HUES64 (cell line): ENCODE measurements at regions not wholly inside any gene's neighbourhood (a gene's known extent, or its start where the extent isn't known, plus 50 kb on each side); places are given as distances from the start of the nearest gene placed in this dataset.

Source experiments
- H3K27ac ChIP-seq: 2 replicates; pipeline ENCODE4 v1.7.0; 2013; ENCODE audit warnings: low read depth, low read length, inconsistent platforms
- H3K27me3 ChIP-seq: 2 replicates; pipeline ENCODE4 v1.6.1; 2013; ENCODE audit warnings: mild to moderate bottlenecking, low read length; ENCODE audit not compliant: insufficient read depth
- H3K36me3 ChIP-seq: 2 replicates; pipeline ENCODE4 v1.6.1; 2013; ENCODE audit warnings: mild to moderate bottlenecking, low read length; ENCODE audit not compliant: insufficient read depth
- H3K4me1 ChIP-seq: 2 replicates; pipeline ENCODE4 v1.6.1; 2013; ENCODE audit warnings: mild to moderate bottlenecking, low read length, moderate library complexity; ENCODE audit not compliant: insufficient read depth
- H3K4me3 ChIP-seq: 2 replicates; pipeline ENCODE4 v1.5.1; 2013; ENCODE audit warnings: mild to moderate bottlenecking, low read length, moderate library complexity
- H3K9ac ChIP-seq: 2 replicates; pipeline ENCODE4 v1.6.1; 2013; ENCODE audit warnings: mild to moderate bottlenecking, low read depth, low read length
- H3K9me3 ChIP-seq: 2 replicates; pipeline ENCODE4 v1.6.1; 2013; ENCODE audit warnings: low read depth, low read length; ENCODE audit not compliant: insufficient read depth
- WGBS: fragments of 150-250, 120-280 bp; methylation state at CpG from one replicate; pipeline ENCODE4 v1.1.7; 2013; ENCODE audit warnings: missing lambda C conversion rate; 5-methylcytosine and 5-hydroxymethylcytosine counted together

DNA sequence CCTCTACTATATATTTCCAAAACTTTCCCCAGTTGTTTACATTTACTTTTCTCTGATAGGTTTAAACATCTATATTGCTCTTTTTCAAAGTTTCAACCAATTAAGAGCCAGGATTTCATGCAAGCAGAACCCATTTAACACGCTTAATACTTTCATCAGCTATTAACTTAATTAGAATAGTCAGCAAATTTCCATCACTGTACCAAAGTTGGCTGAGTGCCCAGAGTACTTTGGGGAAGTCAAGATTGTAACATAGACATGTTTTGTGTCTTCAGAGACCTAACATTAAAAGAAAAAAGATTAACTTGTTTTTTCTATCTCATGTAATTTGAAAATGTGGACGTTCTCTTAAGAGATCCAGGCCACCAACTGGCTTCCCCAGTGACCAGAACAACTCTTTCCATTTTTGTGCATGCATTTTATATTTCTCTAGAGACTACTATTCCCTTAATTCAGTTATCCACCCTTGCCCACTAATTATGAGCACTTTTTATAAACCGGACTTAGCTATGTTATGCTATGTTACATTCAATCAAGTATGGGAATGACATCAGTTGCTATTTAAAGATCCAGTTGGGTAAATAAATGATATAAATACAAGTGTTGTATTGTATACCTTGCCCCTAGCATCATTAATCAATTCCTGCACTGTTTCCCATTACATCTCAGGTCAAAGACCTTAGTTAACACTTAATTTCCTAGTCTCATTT is 478.1 kb upstream of the NMUR2 start:
- H3K4me3 ChIP-seq = no peak overlapping the region
- 90% methylated on average over 2 of the region's 3 CpGs for WGBS
- no peaks in the 10 kb centered on the region for H3K36me3 ChIP-seq
- H3K4me1 ChIP-seq = no peaks in the 10 kb centered on the region
- H3K9me3 ChIP-seq = no peaks in the 10 kb centered on the region
- no peak overlapping the region for H3K9ac ChIP-seq
- H3K27ac ChIP-seq = no peak overlapping the region
- H3K27me3 ChIP-seq = no peaks in the 10 kb centered on the region

DNA sequence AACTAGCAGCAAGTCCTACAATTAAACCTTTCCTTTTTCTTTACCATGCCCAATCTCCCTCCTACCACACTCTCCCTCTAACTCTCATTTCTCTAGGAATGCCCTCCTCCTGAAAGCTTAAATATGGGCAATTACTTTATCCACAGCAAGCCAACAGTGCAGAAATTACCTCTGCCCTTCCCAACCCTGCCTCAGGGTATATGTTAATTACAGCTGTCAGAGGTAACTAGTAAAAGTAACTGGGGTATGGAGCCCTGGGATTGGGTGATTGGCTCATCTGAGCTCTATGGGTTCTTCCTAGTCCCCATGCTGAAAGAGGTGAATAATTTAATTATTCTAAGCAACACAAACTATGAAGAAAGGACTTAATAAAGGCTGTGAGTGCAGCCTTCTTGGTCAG is 478.9 kb upstream of the NMUR2 start:
- Histone ChIP-seq H3K9ac (no peak overlapping the region), H3K4me3 (no peak overlapping the region), H3K27me3 (no peaks in the 10 kb centered on the region), H3K36me3 (no peaks in the 10 kb centered on the region), H3K4me1 (no peaks in the 10 kb centered on the region), H3K9me3 (no peaks in the 10 kb centered on the region), H3K27ac (no peak overlapping the region)

DNA sequence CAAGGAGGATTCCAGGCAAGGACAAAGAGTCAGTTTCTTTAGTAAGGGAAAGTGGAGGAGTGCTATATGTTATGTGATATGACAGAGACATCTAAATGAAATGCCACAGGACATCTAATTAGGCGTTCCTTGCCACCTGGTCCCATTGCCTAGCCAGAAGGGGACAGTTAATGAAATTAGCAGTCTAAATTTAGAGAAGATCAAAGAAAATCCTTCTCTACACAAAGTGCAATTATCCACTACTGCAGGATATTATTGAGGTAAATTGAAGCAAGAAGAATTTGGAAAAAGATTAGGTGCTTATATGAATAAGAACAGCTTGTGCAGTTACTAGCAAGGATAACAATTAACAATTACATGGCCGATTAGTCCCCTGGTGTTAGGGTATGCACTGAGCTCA is 495.3 kb upstream of the NMUR2 start:
- no peaks in the 10 kb centered on the region for H3K36me3 ChIP-seq
- no peak overlapping the region for H3K27ac ChIP-seq
- H3K4me3 ChIP-seq = no peak overlapping the region
- whole genome bisulfite sequencing = 100% methylated on average over 2 of the region's 2 CpGs
- no peaks in the 10 kb centered on the region for H3K9me3 ChIP-seq
- no peaks in the 10 kb centered on the region for H3K27me3 ChIP-seq
- peaks cover 7% of the 10 kb centered on the region for H3K4me1 ChIP-seq
- no peak overlapping the region for H3K9ac ChIP-seq

DNA sequence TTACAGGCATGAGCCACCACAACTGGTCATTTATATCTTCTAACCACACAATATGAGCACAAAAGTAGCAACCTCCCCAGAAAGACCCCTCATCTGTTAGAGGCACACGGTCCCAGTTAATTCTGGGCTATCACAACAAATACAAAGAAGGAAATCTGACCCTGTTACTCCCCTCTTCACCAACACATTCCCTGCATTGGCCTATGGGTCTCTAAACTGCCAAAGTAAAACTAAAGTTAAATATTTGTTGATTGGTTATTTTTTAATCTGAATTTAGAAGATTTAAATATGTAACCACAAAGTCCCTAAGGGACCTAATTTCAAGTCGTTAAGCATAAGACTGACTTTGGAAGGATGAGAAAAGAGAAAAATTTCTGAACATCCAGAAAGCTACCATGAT is 496.7 kb upstream of the NMUR2 start:
- H3K27ac ChIP-seq = no peak overlapping the region
- no peak overlapping the region for H3K9ac ChIP-seq
- no peak overlapping the region for H3K4me3 ChIP-seq
- no peaks in the 10 kb centered on the region for H3K27me3 ChIP-seq
- peaks cover 7% of the 10 kb centered on the region for H3K4me1 ChIP-seq
- H3K36me3 ChIP-seq = no peaks in the 10 kb centered on the region
- WGBS = 88% methylated on average over 1 of the region's 2 CpGs
- no peaks in the 10 kb centered on the region for H3K9me3 ChIP-seq

DNA sequence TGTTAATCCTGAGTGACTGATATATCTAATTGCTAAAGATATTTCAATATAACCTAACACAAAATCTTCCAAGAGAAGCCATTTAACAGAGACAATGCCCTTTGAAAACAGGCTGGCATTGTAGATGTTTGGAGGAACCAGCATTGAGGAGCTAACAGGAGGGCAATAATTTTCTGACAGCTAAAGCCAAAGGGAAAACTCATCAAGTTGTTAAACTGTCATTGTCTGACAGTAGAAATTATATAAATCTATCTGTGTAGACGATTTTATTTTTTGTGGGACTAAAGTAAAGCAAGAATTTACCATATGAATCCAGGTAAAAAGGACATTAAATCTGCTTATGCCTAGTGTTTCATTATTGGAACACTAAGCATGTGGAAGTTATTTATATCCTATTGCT is 500.2 kb upstream of the NMUR2 start:
- no peaks in the 10 kb centered on the region for H3K27me3 ChIP-seq
- H3K27ac ChIP-seq = no peak overlapping the region
- H3K4me1 ChIP-seq = peaks cover 7% of the 10 kb centered on the region
- no peak overlapping the region for H3K9ac ChIP-seq
- no peak overlapping the region for H3K4me3 ChIP-seq
- H3K36me3 ChIP-seq = no peaks in the 10 kb centered on the region
- 88% methylated on average over 1 of the region's 1 CpG for WGBS
- no peaks in the 10 kb centered on the region for H3K9me3 ChIP-seq

DNA sequence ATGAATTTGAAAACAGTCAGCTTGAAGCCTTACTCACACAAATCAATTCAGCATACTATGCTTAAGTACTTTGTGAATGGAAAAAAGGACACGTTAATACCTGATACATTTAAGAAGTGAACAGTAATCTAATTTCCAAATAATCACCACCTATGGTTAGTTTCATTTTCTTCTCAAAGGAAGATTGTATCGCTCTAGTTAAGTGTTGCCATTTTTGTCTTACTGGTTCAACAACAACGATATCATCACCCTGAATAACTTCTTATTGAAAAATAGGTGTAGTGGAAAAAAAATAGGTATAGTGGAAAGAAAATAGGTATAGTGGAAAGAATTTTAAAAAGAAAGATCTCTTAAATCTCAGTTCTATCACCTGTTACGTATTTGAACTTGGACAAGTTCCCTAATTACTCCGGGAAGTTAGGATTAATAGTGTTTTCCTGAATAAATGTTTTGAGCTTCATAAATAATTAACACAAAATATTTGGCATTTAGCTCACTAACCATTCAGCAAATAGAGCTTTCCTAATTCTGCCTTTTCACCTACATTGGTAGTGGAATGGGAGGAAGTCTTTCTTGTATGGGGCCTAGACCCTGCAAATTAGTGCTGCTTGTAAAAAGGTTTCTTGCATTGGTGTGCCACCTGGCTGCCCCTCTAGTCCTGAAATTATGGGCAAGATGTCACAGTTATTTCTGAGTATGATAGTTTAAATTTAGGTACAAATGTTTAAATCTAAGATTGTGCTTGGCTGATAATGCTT is 502.6 kb upstream of the NMUR2 start:
- Histone ChIP-seq H3K9ac (no peak overlapping the region), H3K9me3 (no peaks in the 10 kb centered on the region), H3K4me3 (no peak overlapping the region), H3K36me3 (no peaks in the 10 kb centered on the region), H3K27ac (no peak overlapping the region), H3K4me1 (no peaks in the 10 kb centered on the region), H3K27me3 (no peaks in the 10 kb centered on the region)
- 100% methylated on average over 1 of the region's 5 CpGs for WGBS

DNA sequence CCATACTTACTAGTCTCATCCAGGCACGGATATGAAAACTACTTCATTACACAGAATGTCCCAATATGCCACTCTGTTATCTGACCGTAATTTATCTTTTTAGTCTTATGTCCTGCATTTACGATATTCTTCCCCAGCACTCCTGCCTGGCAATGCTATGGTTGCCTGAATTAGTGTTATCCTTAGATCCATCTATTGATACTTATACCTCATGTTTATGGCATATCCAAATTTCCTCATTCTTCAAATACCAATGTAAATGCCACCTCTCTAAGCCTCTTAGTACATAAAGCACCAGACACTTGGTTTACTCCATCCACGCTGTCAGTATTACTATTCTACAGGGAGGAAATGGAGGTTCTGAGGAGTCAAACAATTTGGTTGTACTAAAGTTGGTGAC is 507.8 kb upstream of the NMUR2 start:
- Histone ChIP-seq H3K36me3 (no peaks in the 10 kb centered on the region), H3K27me3 (no peaks in the 10 kb centered on the region), H3K9me3 (no peaks in the 10 kb centered on the region), H3K4me1 (no peaks in the 10 kb centered on the region), H3K27ac (no peak overlapping the region), H3K9ac (no peak overlapping the region), H3K4me3 (no peak overlapping the region)
- 74% methylated on average over 4 of the region's 4 CpGs for WGBS

DNA sequence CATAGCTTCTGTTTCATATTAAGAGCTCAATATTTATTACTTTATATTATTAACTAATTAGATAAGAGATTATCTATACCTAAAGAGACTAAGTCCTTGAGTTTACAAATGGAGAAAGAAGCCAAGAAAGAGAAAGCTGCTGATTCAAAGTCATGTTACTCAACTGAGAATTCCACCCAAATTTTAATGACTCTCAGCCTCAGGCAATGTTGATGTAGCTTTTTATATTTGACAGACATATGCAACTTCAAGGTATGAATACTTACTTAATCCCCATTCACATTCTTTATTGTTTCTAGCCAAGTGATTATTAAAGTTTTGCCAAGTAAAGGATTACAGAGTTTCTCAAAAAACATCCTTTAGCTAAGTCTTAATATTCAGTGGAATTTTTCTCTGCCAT is 527.5 kb upstream of the NMUR2 start:
- no peak overlapping the region for H3K4me3 ChIP-seq
- no peaks in the 10 kb centered on the region for H3K27me3 ChIP-seq
- no peak overlapping the region for H3K9ac ChIP-seq
- no peaks in the 10 kb centered on the region for H3K36me3 ChIP-seq
- H3K9me3 ChIP-seq = no peaks in the 10 kb centered on the region
- H3K4me1 ChIP-seq = 0 out of 2 replicates have a peak, but pooled peaks cover 3% of the 10 kb centered on the region
- H3K27ac ChIP-seq = no peak overlapping the region

DNA sequence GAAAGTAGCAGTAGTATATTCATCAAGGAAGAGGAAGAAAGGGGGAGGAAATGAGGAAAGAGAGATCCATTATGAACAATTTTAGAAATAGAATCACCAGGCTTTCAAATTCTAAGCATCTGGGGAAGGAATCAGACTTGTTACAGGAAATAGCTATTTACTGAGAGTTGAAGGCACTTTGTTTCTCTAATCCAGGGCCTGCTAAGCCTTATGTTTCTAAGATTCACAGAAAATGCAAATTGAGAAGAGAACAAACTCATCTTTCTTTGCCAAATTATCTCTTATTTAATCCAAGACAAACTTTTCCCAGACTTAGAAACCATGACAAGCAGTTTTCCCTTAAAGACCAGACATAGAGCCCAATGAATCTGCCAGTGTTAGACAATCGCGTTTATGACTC is 528.0 kb upstream of the NMUR2 start:
- H3K9ac ChIP-seq = no peak overlapping the region
- 68% methylated on average over 2 of the region's 2 CpGs for WGBS
- H3K27ac ChIP-seq = no peak overlapping the region
- H3K4me3 ChIP-seq = no peak overlapping the region
- H3K36me3 ChIP-seq = no peaks in the 10 kb centered on the region
- 0 out of 2 replicates have a peak, but pooled peaks cover 3% of the 10 kb centered on the region for H3K4me1 ChIP-seq
- no peaks in the 10 kb centered on the region for H3K9me3 ChIP-seq
- H3K27me3 ChIP-seq = no peaks in the 10 kb centered on the region

DNA sequence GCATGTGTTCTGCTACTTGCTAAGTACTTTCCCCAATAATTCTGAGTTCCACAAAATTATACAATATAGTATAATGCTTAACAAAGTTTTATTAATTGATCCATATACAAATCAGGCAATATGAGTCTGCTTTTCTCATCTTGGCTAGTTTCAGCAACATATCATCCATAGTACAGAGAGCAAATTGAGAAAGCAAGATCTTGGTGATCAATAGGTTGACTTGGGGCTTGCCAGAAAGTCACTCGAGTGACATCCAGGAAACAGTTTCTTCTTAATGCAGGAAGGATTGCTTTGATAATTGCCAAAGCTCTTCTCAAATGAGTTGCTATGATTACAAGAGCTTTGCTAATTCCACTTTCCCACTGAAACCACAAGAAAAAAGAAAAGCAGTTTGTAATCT is 533.6 kb upstream of the NMUR2 start:
- Histone ChIP-seq H3K4me3 (no peak overlapping the region), H3K27me3 (no peaks in the 10 kb centered on the region), H3K9ac (no peak overlapping the region), H3K27ac (no peak overlapping the region), H3K36me3 (no peaks in the 10 kb centered on the region), H3K9me3 (no peaks in the 10 kb centered on the region), H3K4me1 (no peaks in the 10 kb centered on the region)
- WGBS = 95% methylated on average over 1 of the region's 1 CpG

DNA sequence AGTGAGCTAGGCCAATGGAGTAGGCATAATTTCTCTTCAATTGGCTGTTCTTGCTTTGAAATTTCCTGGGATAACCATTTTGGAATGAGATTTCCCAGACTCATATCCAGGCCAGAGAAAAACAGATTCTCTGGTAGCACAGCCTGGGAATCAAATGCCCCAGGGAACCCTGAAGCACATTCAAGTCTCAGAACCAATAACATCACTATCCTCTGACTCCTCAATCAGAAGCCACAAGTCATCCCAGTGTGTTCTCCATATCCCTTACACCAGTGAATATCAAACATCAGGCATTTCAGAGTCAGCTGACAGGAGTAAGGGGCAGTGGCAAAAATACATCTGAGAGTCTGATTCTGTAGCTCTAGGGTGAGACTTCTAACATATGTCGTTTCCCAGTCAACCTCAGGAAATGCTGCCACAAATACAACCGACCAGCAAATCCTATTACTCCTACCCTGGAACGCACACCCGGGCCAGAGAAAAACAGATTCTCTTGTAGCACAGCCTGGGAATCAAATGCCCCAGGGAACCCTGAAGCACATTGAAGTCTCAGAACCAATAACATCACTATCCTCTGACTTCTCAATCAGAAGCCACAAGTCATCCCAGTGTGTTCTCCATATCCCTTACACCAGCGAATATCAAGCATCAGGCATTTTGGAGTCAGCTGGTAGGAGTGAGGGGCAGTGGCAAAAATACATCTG is 537.7 kb upstream of the NMUR2 start:
- Histone ChIP-seq H3K27ac (no peak overlapping the region), H3K4me3 (no peak overlapping the region), H3K9me3 (no peaks in the 10 kb centered on the region), H3K27me3 (no peaks in the 10 kb centered on the region), H3K4me1 (no peaks in the 10 kb centered on the region), H3K9ac (no peak overlapping the region), H3K36me3 (no peaks in the 10 kb centered on the region)
- WGBS = 86% methylated on average over 5 of the region's 5 CpGs
